ENCODE measurements at regions not wholly inside any gene's neighbourhood (a gene's known extent, or its start where the extent isn't known, plus 50 kb on each side); places are given as distances from the start of the nearest gene placed in this dataset.

- Histone ChIP-seq H3K9me3 (ENCODE audit: control extremely low read depth in 1 of 3, control insufficient read depth in 2 of 3, insufficient read depth in 1 of 3, low read length in 2 of 3) (no peaks in the 10 kb centered on the region), H3K79me2 (ENCODE audit: control insufficient read depth, insufficient read depth, low read length) (no peaks in the 10 kb centered on the region), H3K4me2 (replicated peaks; ENCODE audit: low read depth, low read length, poor library complexity, severe bottlenecking) (no peak overlapping the region), H3K4me1 (ENCODE audit: control insufficient read depth in 2 of 2, insufficient read depth in 2 of 2, low read length in 2 of 2) (no peaks in the 10 kb centered on the region), H3K9ac (ENCODE audit: low read length) (no peak overlapping the region), H3K36me3 (replicated peaks in 1 of 2; ENCODE audit: control extremely low read depth in 1 of 2, control insufficient read depth in 1 of 2, extremely low read depth in 1 of 2, insufficient read depth in 2 of 2, low read length in 1 of 2) (no peaks in the 10 kb centered on the region), H4K20me1 (ENCODE audit: control insufficient read depth, insufficient read depth, low read length, poor library complexity, severe bottlenecking) (no peaks in the 10 kb centered on the region), H3K27me3 (replicated peaks in 1 of 4; ENCODE audit: control extremely low read depth in 1 of 4, control insufficient read depth in 3 of 4, insufficient read depth in 4 of 4, low read length in 3 of 4) (peaks cover 0 to 11% (median 5%) of the 10 kb centered on the region in 4 experiments), H2AFZ (ENCODE audit: insufficient read depth, low read depth, low read length, poor library complexity, severe bottlenecking) (no peak overlapping the region), H3K4me3 (ENCODE audit: control extremely low read depth in 1 of 5, extremely low read depth in 1 of 5, insufficient read depth in 1 of 5, low read depth in 2 of 5, low read length in 4 of 5) (no peak overlapping the region), H3K27ac (ENCODE audit: low read length in 2 of 2) (no peak overlapping the region)
- ChIA-PET POLR2A (no interaction called here), CTCF (no interaction called here)
- Mint-ChIP-seq H3K9me3 (ENCODE audit: insufficient read depth) (no peaks in the 10 kb centered on the region), H3K4me1 (peaks cover 2% of the 10 kb centered on the region), H3K4me3 (no peak overlapping the region), H3K27ac (no peak overlapping the region), H3K27me3 (peaks cover 37% of the 10 kb centered on the region)
- no peak for DNase-seq
- ATAC-seq (ENCODE audit: low read depth), result no peak
- WGBS (ENCODE audit: insufficient coverage), result 95% methylated on average over 12 of the region's 12 CpGs
- TF ChIP-seq EZH2 (IDR thresholded peaks at IDR 0.05; ENCODE audit: borderline replicate concordance, insufficient read depth, low read depth, low read length, poor library complexity, severe bottlenecking), result no peak
- TF ChIP-seq CTCF (IDR thresholded peaks at IDR 0.05), result no peak
- intact Hi-C loops (cut with micrococcal nuclease), result no loop called here
These were observed 69.8 kb upstream of the ESRRB start for GRCh38 chr14:76306131-76306530.

GRCh38 chr14:76307786-76308780, 67.9 kb upstream of the ESRRB start:
- Histone ChIP-seq H3K9me3 (ENCODE audit: control extremely low read depth in 1 of 3, control insufficient read depth in 2 of 3, insufficient read depth in 1 of 3, low read length in 2 of 3) (no peaks in the 10 kb centered on the region), H3K27ac (ENCODE audit: low read length in 2 of 2) (no peak overlapping the region), H3K36me3 (replicated peaks in 1 of 2; ENCODE audit: control extremely low read depth in 1 of 2, control insufficient read depth in 1 of 2, extremely low read depth in 1 of 2, insufficient read depth in 2 of 2, low read length in 1 of 2) (no peaks in the 10 kb centered on the region), H3K27me3 (replicated peaks in 1 of 4; ENCODE audit: control extremely low read depth in 1 of 4, control insufficient read depth in 3 of 4, insufficient read depth in 4 of 4, low read length in 3 of 4) (peaks cover 0 to 13% (median 6%) of the 10 kb centered on the region in 4 experiments), H4K20me1 (ENCODE audit: control insufficient read depth, insufficient read depth, low read length, poor library complexity, severe bottlenecking) (no peaks in the 10 kb centered on the region), H3K4me3 (ENCODE audit: control extremely low read depth in 1 of 5, extremely low read depth in 1 of 5, insufficient read depth in 1 of 5, low read depth in 2 of 5, low read length in 4 of 5) (no peak overlapping the region), H3K79me2 (ENCODE audit: control insufficient read depth, insufficient read depth, low read length) (no peaks in the 10 kb centered on the region), H3K9ac (ENCODE audit: low read length) (no peak overlapping the region), H2AFZ (ENCODE audit: insufficient read depth, low read depth, low read length, poor library complexity, severe bottlenecking) (no peak overlapping the region), H3K4me1 (ENCODE audit: control insufficient read depth in 2 of 2, insufficient read depth in 2 of 2, low read length in 2 of 2) (no peaks in the 10 kb centered on the region), H3K4me2 (replicated peaks; ENCODE audit: low read depth, low read length, poor library complexity, severe bottlenecking) (no peak overlapping the region)
- CTCF ChIA-PET, result no interaction called here
- no peaks in the 10 kb centered on the region for H3K9me3 Mint-ChIP-seq (ENCODE audit: insufficient read depth)
- POLR2A ChIA-PET, result no interaction called here
- no peak for ATAC-seq (ENCODE audit: low read depth)
- no peak for DNase-seq
- 92% methylated on average over 14 of the region's 15 CpGs for WGBS (ENCODE audit: insufficient coverage)
- peaks cover 41% of the 10 kb centered on the region for H3K27me3 Mint-ChIP-seq
- no peak for TF ChIP-seq EZH2 (IDR thresholded peaks at IDR 0.05; ENCODE audit: borderline replicate concordance, insufficient read depth, low read depth, low read length, poor library complexity, severe bottlenecking)
- no peak for TF ChIP-seq CTCF (IDR thresholded peaks at IDR 0.05)
- peaks cover 2% of the 10 kb centered on the region for H3K4me1 Mint-ChIP-seq
- intact Hi-C loops (cut with micrococcal nuclease), result no loop called here
- no peak overlapping the region for H3K4me3 Mint-ChIP-seq
- no peak overlapping the region for H3K27ac Mint-ChIP-seq
